ENCODE measurements at regions not wholly inside any gene's neighbourhood (a gene's known extent, or its start where the extent isn't known, plus 50 kb on each side); places are given as distances from the start of the nearest gene placed in this dataset.

DNA sequence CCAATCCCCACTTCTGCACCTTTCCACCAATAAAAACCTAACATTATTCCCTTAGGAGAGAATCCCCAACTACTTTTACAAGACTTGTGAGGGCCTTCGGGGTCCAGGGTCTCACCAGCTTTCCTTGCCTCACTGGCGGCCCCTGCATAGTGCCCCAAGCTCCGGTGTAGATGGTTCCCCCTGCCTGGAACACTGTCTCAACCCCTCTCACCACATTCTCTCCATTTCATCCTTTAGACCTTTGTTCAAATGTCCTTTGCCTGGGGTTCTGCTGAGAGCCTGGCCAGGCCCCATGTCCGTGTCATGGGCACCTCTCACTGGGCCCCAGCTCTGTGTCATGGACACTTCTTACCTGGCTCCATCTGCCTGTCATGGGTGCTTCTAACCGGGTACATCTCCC lies 64.5 kb upstream of the SORCS3 start:
- Histone ChIP-seq H2AK5ac (ENCODE audit: low read depth, low read length) (no peak overlapping the region), H3K4me1 (ENCODE audit: control insufficient read depth in 2 of 2, insufficient read depth in 1 of 2, low read depth in 1 of 2, low read length in 2 of 2) (peaks cover 0 to 4% of the 10 kb centered on the region in 2 donors), H4K91ac (ENCODE audit: low read depth, low read length, poor library complexity) (no peak overlapping the region), H2BK15ac (ENCODE audit: low read length) (no peak overlapping the region), H3K23ac (ENCODE audit: low read depth, low read length, poor library complexity) (no peak overlapping the region), H3K9ac (ENCODE audit: low read depth, low read length, poor library complexity) (no peak overlapping the region), H2BK5ac (ENCODE audit: low read length) (no peak overlapping the region), H3K18ac (ENCODE audit: low read length) (no peak overlapping the region), H3K9me3 (replicated peaks in 1 of 2; ENCODE audit: control insufficient read depth in 2 of 2, insufficient read depth in 1 of 2, low read depth in 1 of 2, low read length in 2 of 2) (no peaks in the 10 kb centered on the region), H3K4me2 (ENCODE audit: insufficient read depth, low read length, poor library complexity, severe bottlenecking) (no peak overlapping the region), H3K27ac (replicated peaks; ENCODE audit: low read length) (no peak overlapping the region), H2BK120ac (ENCODE audit: low read depth, low read length) (no peak overlapping the region), H3K4me3 (ENCODE audit: low read length in 2 of 2) (no peak overlapping the region), H2BK12ac (ENCODE audit: low read length) (no peak overlapping the region), H3K14ac (ENCODE audit: low read length) (no peak overlapping the region), H3K79me1 (ENCODE audit: low read depth, low read length) (no peaks in the 10 kb centered on the region), H3K36me3 (replicated peaks in 1 of 2; ENCODE audit: control insufficient read depth in 2 of 2, insufficient read depth in 2 of 2, low read length in 2 of 2) (no peaks in the 10 kb centered on the region), H2AFZ (ENCODE audit: low read length) (no peak overlapping the region), H3K4ac (ENCODE audit: low read length) (no peak overlapping the region), H4K8ac (ENCODE audit: low read depth, low read length) (no peak overlapping the region), H3K27me3 (ENCODE audit: control insufficient read depth in 3 of 3, insufficient read depth in 3 of 3, low read depth in 1 of 3, low read length in 3 of 3) (no peaks in the 10 kb centered on the region)
- DNase-seq (ENCODE audit: low spot score): no peak
- WGBS, 2 donors (ENCODE audit: extremely low coverage in 2 of 2, insufficient read length in 2 of 2, insufficient replicate concordance in 1 of 2): no CpG with 5 or more reads among the region's 5 CpGs

- H3K4ac ChIP-seq (ENCODE audit: low read length): no peak overlapping the region
- no peak overlapping the region for H3K23ac ChIP-seq (ENCODE audit: low read depth, low read length, poor library complexity)
- H2AK5ac ChIP-seq (ENCODE audit: low read depth, low read length): no peak overlapping the region
- H3K9me3 ChIP-seq (replicated peaks in 1 of 2; ENCODE audit: control insufficient read depth in 2 of 2, insufficient read depth in 1 of 2, low read depth in 1 of 2, low read length in 2 of 2): no peaks in the 10 kb centered on the region
- no peak overlapping the region for H3K4me2 ChIP-seq (ENCODE audit: insufficient read depth, low read length, poor library complexity, severe bottlenecking)
- H4K91ac ChIP-seq (ENCODE audit: low read depth, low read length, poor library complexity): no peak overlapping the region
- H3K79me1 ChIP-seq (ENCODE audit: low read depth, low read length): no peaks in the 10 kb centered on the region
- no peaks in the 10 kb centered on the region for H3K27me3 ChIP-seq (ENCODE audit: control insufficient read depth in 3 of 3, insufficient read depth in 3 of 3, low read depth in 1 of 3, low read length in 3 of 3)
- H2BK120ac ChIP-seq (ENCODE audit: low read depth, low read length): no peak overlapping the region
- no peak overlapping the region for H4K8ac ChIP-seq (ENCODE audit: low read depth, low read length)
- DNase-seq (ENCODE audit: low spot score): no peak
- H2BK15ac ChIP-seq (ENCODE audit: low read length): no peak overlapping the region
- H3K14ac ChIP-seq (ENCODE audit: low read length): no peak overlapping the region
- H2BK5ac ChIP-seq (ENCODE audit: low read length): no peak overlapping the region
- H3K4me1 ChIP-seq (ENCODE audit: control insufficient read depth in 2 of 2, insufficient read depth in 1 of 2, low read depth in 1 of 2, low read length in 2 of 2): peaks cover 0 to 4% of the 10 kb centered on the region in 2 donors
- no peak overlapping the region for H3K27ac ChIP-seq (replicated peaks; ENCODE audit: low read length)
- no peak overlapping the region for H2AFZ ChIP-seq (ENCODE audit: low read length)
- WGBS, 2 donors (ENCODE audit: extremely low coverage in 2 of 2, insufficient read length in 2 of 2, insufficient replicate concordance in 1 of 2): no CpG with 5 or more reads among the region's 5 CpGs
- H3K9ac ChIP-seq (ENCODE audit: low read depth, low read length, poor library complexity): no peak overlapping the region
- no peaks in the 10 kb centered on the region for H3K36me3 ChIP-seq (replicated peaks in 1 of 2; ENCODE audit: control insufficient read depth in 2 of 2, insufficient read depth in 2 of 2, low read length in 2 of 2)
- no peak overlapping the region for H2BK12ac ChIP-seq (ENCODE audit: low read length)
- H3K18ac ChIP-seq (ENCODE audit: low read length): no peak overlapping the region
- no peak overlapping the region for H3K4me3 ChIP-seq (ENCODE audit: low read length in 2 of 2)
Measured at GRCh38 chr10:104577163-104577562, 63.9 kb upstream of the SORCS3 start.

- Histone ChIP-seq H4K8ac (ENCODE audit: low read depth, low read length) (no peak overlapping the region), H3K27ac (replicated peaks; ENCODE audit: low read length) (no peak overlapping the region), H3K4me2 (ENCODE audit: insufficient read depth, low read length, poor library complexity, severe bottlenecking) (no peak overlapping the region), H2BK5ac (ENCODE audit: low read length) (no peak overlapping the region), H4K91ac (ENCODE audit: low read depth, low read length, poor library complexity) (no peak overlapping the region), H2BK15ac (ENCODE audit: low read length) (no peak overlapping the region), H2BK120ac (ENCODE audit: low read depth, low read length) (no peak overlapping the region), H3K14ac (ENCODE audit: low read length) (no peak overlapping the region), H3K23ac (ENCODE audit: low read depth, low read length, poor library complexity) (no peak overlapping the region), H3K79me1 (ENCODE audit: low read depth, low read length) (no peaks in the 10 kb centered on the region), H3K27me3 (ENCODE audit: control insufficient read depth in 3 of 3, insufficient read depth in 3 of 3, low read depth in 1 of 3, low read length in 3 of 3) (no peaks in the 10 kb centered on the region), H3K4ac (ENCODE audit: low read length) (no peak overlapping the region), H2AFZ (ENCODE audit: low read length) (no peak overlapping the region), H3K4me3 (ENCODE audit: low read length in 2 of 2) (no peak overlapping the region), H3K18ac (ENCODE audit: low read length) (no peak overlapping the region), H3K36me3 (replicated peaks in 1 of 2; ENCODE audit: control insufficient read depth in 2 of 2, insufficient read depth in 2 of 2, low read length in 2 of 2) (no peaks in the 10 kb centered on the region), H3K9ac (ENCODE audit: low read depth, low read length, poor library complexity) (no peak overlapping the region), H2AK5ac (ENCODE audit: low read depth, low read length) (no peak overlapping the region), H3K9me3 (replicated peaks in 1 of 2; ENCODE audit: control insufficient read depth in 2 of 2, insufficient read depth in 1 of 2, low read depth in 1 of 2, low read length in 2 of 2) (no peaks in the 10 kb centered on the region), H3K4me1 (ENCODE audit: control insufficient read depth in 2 of 2, insufficient read depth in 1 of 2, low read depth in 1 of 2, low read length in 2 of 2) (peaks cover 0 to 4% of the 10 kb centered on the region in 2 donors), H2BK12ac (ENCODE audit: low read length) (no peak overlapping the region)
- DNase-seq (ENCODE audit: low spot score): no peak
- WGBS, 2 donors (ENCODE audit: extremely low coverage in 2 of 2, insufficient read length in 2 of 2, insufficient replicate concordance in 1 of 2): no CpG with 5 or more reads among the region's 12 CpGs
Measured at GRCh38 chr10:104577861-104578521, 63.1 kb upstream of the SORCS3 start.

GRCh38 chr10:104578671-104579070 lies 62.4 kb upstream of the SORCS3 start:
- no peaks in the 10 kb centered on the region for H3K79me1 ChIP-seq (ENCODE audit: low read depth, low read length)
- peaks cover 0 to 4% of the 10 kb centered on the region in 2 donors for H3K4me1 ChIP-seq (ENCODE audit: control insufficient read depth in 2 of 2, insufficient read depth in 1 of 2, low read depth in 1 of 2, low read length in 2 of 2)
- H3K9ac ChIP-seq (ENCODE audit: low read depth, low read length, poor library complexity): no peak overlapping the region
- no peak overlapping the region for H3K27ac ChIP-seq (replicated peaks; ENCODE audit: low read length)
- no peak overlapping the region for H3K23ac ChIP-seq (ENCODE audit: low read depth, low read length, poor library complexity)
- H2AK5ac ChIP-seq (ENCODE audit: low read depth, low read length): no peak overlapping the region
- H3K9me3 ChIP-seq (replicated peaks in 1 of 2; ENCODE audit: control insufficient read depth in 2 of 2, insufficient read depth in 1 of 2, low read depth in 1 of 2, low read length in 2 of 2): no peaks in the 10 kb centered on the region
- no peak for DNase-seq (ENCODE audit: low spot score)
- no peak overlapping the region for H3K14ac ChIP-seq (ENCODE audit: low read length)
- H4K91ac ChIP-seq (ENCODE audit: low read depth, low read length, poor library complexity): no peak overlapping the region
- H3K36me3 ChIP-seq (replicated peaks in 1 of 2; ENCODE audit: control insufficient read depth in 2 of 2, insufficient read depth in 2 of 2, low read length in 2 of 2): no peaks in the 10 kb centered on the region
- H3K27me3 ChIP-seq (ENCODE audit: control insufficient read depth in 3 of 3, insufficient read depth in 3 of 3, low read depth in 1 of 3, low read length in 3 of 3): no peaks in the 10 kb centered on the region
- no peak overlapping the region for H3K4ac ChIP-seq (ENCODE audit: low read length)
- H2BK12ac ChIP-seq (ENCODE audit: low read length): no peak overlapping the region
- no peak overlapping the region for H3K4me3 ChIP-seq (ENCODE audit: low read length in 2 of 2)
- no peak overlapping the region for H2BK15ac ChIP-seq (ENCODE audit: low read length)
- H4K8ac ChIP-seq (ENCODE audit: low read depth, low read length): no peak overlapping the region
- no peak overlapping the region for H3K18ac ChIP-seq (ENCODE audit: low read length)
- no CpG with 5 or more reads among the region's 7 CpGs for WGBS, 2 donors (ENCODE audit: extremely low coverage in 2 of 2, insufficient read length in 2 of 2, insufficient replicate concordance in 1 of 2)
- no peak overlapping the region for H3K4me2 ChIP-seq (ENCODE audit: insufficient read depth, low read length, poor library complexity, severe bottlenecking)
- H2BK120ac ChIP-seq (ENCODE audit: low read depth, low read length): no peak overlapping the region
- H2BK5ac ChIP-seq (ENCODE audit: low read length): no peak overlapping the region
- H2AFZ ChIP-seq (ENCODE audit: low read length): no peak overlapping the region

All from neuronal stem cell (in vitro differentiated cells).